HG02884 (cell line): ENCODE measurements at regions not wholly inside any gene's neighbourhood (a gene's known extent, or its start where the extent isn't known, plus 50 kb on each side); places are given as distances from the start of the nearest gene placed in this dataset.

Source experiments
- ATAC-seq: cut with Tn5 transposase; IDR thresholded peaks from one replicate; pipeline ENCODE4 v1.9.1; 2021; ENCODE audit warnings: mild to moderate bottlenecking, moderate library complexity; ENCODE audit not compliant: unreplicated experiment

DNA sequence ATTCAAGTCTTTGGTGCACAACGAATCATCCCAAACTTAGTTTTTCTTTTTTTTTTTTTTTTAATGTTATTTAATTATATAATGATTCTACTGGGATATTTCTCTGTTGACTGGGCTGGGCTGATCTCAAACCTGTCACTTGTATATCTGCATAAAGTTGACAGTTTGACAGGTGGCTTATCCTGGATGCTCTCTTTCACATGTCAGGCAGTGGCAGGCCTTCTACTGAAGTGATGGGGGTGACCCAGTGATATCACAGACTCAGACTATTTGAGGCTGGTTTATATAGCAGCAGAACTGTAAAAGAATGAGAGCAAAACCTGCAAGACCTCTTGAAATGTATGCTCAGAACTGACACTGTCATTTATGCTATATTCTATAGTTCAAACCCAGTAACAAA, 1813.5 kb upstream of the CDH6 start:
- no peak for ATAC-seq

DNA sequence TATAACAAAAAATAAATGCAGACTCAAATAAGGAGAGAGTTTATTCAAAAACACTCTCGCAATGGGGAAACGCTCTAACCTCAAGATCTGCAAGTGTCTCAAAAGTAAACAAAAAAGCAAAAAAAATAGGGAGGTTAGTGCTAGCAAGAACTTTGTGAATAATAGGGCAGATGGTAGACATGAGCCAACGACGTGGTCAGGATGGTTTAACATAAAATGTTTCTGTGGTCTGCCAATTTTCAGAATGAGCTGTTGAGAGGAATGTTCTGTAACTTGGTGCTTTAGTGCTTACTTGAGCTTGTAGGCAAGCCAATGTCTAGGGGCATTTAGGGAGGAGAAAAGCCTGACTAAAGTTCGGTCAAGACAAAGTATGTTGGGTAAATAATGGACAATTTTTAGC, 1813.9 kb upstream of the CDH6 start:
- ATAC-seq = no peak

DNA sequence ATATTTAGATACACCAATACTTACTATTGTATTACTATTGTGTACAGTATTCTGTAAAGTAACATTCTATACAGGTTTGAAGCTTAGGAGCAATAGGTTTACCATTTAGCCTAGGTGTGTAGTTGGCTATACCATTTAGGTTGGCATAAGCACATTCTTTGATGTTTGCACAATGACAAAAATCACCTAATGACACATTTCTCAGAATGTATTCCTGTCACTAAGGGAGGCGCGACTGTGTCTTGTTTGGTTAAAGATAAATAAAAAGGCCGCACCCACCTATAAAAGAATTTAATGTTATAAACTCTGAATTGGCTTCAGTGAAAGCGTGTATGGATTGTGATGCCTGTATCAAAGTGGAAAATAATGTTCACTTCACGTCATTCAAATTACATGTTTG, 1815.4 kb upstream of the CDH6 start:
- no peak for ATAC-seq

DNA sequence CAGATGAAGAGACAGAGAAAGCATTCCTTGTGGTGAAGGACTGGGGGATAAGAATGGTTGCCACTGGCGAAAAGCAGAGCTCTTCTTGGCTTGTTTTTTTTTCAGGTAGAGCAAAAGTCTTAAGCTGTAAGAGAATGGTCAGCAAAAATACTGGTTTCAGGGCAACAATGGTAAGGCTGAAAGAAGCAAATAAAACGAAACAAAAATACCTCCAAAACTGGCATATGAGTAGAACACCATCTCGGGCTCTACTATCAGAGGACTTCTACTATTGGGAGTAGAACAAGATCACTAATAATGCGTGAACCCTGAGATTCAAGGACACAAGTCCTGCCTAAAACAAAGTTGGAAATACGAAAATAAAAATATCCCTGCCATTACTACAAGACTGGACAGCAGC, 1823.2 kb upstream of the CDH6 start:
- ATAC-seq = no peak

DNA sequence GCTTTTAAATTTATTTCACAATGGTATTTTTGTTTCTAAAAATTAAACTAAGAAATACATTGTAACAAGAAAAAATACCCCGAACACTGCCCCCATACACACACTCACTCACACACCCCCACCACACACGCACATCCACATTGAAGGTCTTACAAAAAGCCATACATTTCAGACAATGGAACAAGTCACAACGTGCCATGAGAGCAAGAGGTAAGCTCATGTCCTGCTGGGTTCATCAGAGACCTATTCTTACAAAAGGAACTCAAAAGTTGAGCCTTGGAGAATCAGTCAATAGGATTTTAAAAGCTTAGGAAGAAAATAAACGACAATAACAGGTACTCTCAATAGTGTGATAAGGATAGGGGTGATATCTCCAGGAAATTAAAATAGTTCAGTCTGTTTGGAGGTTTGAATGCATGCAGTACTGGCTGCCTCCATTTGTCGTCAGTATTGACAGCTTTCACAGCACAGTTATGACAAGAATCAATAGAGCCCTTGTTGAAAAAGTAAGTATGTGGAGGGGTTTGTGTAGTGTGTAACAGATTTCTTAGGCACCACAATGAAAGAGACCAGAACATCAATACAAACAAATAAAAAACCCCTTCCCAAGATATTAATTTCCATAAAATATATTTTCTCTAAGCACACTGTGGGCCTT, 1826.2 kb upstream of the CDH6 start:
- no peak for ATAC-seq

DNA sequence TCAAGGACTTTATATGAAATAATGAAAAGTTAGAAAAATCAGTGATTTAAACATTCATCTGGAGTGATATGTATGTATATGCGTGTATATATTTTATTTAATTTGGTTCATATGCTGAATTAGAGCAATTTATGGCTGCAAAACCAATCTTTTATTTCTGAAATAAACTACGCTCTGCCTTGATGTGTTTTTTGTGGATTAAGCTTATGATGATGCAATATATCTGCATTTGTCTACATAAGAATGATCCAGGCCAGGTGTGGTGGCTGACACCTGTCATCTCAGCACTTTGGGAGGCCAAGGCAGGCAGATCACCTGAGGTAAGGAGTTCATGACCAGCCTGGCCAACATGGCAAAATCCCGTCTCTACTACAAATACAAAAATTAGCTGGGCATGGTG, 1842.3 kb upstream of the CDH6 start:
- no peak for ATAC-seq

DNA sequence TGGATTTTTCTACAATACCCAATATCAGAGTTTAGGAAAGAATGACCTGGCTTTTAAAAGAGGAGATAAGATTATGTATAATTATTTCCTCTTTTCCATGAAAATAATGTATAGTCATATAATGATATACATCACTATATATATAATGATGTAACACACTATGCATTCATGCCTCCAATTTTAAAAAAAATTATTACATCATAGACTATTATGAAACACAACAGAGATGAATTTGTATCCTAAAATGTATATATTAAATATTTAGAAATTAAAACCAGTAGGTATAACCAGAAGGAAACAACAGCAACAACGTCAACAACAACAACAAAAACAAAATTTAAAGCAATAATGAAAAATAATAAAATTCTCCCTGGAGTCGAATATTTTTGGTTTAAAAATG, 1856.5 kb upstream of the CDH6 start:
- ATAC-seq = no peak

DNA sequence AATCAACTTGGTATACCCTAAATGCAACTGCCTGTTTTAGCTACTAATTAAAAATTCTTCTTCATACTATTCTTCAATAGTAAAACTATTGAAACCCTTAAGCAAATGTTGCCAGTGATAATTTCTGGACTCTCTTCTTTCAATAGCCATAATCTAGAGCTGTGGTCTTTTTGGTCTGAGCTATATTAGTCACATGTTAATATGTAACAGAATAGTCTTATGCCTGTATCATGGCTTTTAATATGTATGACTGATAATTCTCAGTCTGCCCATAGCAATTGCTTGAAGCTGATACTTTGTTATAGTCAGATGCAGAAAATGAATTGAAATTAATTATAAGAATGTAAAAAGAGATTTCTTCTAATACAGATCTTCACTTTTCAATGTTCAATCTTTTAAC, 1871.9 kb upstream of the CDH6 start:
- ATAC-seq = no peak

DNA sequence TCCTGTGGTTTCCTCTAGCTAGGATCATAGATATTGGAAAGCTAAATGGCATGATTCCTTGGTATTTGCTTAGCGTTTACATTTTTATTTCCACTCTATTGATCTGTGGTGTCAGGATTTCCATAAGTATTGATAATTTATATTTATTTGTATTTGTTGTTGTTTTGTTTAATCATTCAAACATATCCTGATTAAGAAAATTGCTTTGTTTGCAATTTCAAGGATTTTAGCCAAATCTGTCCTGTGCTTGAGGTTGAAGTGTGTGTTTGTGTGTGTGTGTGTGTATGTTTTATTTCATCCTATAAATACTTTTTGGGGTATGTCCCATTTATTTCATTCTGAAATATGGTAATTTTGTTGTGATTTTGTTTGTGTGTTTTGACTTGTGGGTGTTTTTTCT, 1884.1 kb upstream of the CDH6 start:
- ATAC-seq = no peak

DNA sequence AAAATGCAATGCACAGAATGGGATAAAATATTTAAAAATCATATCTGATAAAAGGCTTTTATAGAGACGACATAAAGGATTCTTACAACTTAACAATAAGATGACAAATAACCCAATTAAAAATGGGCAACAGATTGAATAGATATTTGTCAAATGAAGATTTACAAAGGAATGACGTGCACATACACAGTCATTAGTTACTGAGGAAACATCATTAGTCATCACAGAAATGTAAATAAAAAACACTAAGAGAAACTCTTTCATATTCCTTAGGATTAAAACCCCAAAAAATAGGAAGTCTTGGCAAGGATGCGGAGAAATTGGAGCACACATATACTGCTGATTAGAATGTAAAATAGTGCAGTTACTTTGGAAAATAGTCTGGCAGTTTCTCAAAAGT, 1886.0 kb upstream of the CDH6 start:
- ATAC-seq = no peak

DNA sequence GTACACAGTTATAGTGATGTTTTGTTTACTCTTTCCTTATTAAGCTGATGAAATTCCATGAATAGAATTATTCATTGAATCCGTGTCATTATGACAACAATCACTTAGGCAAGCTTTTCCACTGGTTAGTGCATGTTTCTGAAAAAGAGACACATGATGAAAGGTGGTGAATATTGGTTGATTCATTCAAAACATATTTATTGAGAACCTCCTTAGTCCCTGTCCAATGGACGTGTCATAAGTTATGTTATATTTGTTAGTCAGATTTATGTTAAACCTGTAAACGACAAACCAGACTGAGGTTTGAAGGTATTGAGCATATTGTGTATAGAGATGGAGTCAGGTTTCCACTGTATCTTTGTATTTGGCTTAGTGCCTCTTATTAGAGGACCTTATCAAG, 1888.9 kb upstream of the CDH6 start:
- no peak for ATAC-seq

DNA sequence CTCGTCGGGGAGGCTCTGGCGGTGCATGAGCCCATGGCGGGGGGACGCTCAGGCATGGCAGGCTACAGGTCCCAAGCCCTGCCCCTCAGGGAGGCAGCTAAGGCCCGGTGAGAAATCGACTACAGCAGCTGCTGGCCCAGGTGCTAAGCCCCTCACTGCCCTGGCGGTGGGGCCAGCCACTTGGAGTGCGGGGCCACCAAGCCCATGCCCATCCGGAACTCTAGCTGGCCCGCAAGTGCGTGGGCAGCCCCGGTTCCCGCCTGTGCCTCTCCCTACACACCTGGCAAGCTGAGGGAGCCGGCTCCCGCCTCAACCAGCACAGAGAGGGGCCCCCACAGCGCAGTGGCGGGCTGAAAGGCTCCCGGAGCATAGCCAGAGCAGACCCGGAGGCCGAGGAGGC, 1896.9 kb upstream of the CDH6 start:
- ATAC-seq = no peak

DNA sequence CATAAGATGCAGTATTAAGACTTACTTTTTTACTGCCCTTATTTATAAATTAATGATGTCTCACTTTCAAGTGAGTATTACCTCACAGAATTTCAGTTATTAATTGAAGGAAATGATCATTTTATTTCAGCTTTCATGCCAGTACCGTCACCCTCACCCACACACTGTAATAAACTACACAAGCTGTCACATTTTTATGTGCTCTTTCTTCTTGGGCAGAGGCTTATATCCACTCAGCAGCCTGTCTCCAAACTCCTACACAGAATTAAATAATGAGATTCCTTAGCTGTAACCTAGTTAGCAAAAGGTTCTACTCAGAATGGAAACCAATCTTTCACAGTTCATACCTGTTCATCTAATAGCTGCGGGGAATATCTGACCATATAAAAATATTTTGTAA, 1915.8 kb upstream of the CDH6 start:
- no peak for ATAC-seq

DNA sequence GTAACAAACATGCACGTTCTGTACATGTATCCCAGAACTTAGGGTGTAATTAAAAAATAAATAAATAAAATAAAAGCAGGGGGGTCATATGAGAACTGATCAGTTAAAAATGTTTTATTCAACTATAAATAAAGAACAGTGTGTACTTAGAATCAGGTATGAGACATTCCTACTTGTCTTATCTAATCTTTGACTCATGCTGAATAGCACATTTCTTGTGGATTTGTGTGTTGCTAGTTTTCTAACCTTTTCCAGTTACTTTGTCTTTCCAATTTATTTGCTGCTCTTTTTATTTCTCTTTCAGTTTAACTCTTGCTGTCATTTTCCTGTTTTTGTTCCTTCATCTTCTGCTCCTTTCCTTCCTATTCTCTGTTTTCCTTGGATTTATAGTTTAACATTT, 1917.1 kb upstream of the CDH6 start:
- no peak for ATAC-seq

DNA sequence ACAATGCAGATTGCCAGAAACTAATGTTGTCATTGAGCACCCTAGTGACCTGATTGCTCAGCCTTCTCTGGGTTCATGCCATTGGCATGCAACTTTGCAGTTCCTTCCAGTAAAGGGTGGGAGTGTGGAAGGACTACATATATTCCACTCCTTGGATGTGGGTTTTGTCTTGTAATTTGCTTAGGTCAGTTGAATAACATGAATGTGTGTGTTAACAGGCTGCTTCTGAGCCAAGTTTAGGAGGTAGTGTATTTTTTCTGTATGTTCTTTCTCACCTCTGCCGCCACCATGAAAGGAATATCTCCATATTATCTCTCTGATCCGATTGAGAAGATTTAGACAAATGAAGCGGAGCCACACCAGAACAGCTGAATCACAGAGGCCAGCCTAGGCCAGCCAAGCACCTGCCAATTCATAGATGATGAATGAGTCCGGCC, 1929.6 kb upstream of the CDH6 start:
- ATAC-seq = no peak

DNA sequence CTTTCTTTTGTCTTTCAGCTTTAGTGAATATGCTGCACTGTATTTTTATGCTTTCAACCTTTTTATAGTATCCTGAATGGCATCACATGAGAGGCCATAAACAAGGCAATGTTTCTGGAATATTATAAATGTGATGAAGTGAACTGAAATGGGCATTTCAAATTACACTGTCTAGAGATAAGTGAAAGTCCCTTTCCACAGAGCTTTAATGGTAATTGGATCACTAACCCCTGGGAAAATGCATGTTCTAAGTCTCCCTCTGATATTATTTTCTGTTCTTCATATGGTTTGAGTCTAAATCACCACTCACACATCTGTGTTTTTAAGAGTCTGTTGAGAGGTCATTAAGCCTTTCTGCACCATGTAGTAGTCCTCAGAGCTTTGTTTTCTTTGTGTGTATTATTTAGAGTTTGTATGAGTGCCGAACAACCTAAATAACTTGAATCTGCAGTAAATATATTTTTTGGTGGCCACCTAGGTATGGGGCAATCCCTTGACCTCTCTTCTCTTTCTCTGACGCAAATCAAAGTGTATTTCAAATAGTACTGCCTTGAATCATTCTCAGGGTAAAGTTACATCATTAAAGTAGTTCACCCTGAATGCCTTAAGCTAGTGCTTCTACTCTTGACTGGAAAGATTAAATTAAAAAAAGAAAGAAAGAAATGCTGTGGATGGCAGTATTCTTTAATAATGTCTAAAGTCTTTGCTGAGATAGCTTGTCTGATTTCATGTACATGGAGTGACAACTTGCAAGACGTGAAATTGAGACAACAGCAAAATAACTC, 1931.0 kb upstream of the CDH6 start:
- ATAC-seq = no peak

DNA sequence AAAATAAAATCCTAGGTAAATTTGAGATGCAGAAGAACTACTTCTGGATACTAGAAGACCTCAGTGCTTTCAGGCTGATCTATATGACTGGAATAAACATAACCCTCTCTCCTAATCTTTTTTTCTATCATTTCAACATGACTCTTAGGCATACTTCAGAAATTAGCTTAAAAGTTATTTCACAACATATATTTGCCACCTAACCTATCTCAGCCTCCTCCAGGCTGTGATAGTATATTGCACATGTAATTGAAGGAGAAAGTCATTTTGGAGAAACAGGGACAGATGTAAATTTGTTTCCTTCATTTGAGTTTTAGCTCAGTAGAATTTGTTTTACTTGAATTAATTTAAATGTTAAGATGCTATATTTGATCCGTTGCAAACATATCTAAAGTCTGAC, 1932.3 kb upstream of the CDH6 start:
- no peak for ATAC-seq

DNA sequence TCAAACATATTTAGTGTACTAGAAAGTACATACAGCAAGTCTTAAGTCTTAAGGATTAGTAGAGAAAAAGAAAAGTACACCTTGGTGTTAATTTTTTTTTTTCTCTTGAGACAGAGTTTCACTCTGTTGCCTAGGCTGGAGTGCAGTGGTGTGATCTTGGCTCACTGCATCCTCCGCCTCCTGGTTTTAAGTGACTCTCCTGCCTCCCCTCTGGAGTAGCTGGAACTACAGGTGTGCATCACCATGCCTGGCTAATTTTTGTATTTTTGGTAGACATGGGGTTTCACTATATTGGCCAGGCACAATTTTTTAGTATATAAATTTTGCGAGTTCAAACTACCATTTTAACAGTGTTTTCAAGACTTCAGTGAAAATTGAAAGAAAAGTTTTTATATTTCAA, 1941.1 kb upstream of the CDH6 start:
- no peak for ATAC-seq

DNA sequence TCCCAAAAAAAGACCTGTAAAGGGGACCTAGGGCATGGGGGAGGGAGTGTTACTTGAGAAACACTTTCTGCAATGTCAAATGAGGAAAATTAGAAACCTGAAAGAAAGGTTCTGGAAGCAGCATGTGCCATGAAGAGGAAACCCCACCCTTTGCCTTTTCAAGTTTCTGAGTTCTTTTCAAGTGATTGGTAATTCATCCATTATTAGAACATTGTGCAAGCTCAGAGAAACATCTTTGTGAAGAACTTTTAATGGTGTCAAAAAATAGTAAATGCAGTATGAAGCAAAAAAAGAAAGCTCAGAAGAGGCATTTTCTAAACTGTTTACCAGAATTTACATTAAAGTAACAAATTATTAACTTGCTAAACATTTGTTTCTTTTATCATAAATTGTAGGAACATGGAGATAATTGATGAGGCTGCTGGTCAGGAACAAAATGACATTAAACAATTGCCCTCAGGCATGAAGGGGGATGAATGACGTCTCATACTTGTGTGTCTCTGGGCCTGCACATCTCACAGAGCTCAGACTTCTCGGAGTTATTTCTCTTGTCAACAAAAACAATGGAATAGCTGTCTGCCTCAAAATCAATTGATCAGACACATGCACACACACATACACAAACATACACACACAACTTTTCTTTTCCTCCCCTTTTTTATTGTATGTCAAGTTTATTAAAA, 1946.0 kb upstream of the CDH6 start:
- ATAC-seq = no peak

DNA sequence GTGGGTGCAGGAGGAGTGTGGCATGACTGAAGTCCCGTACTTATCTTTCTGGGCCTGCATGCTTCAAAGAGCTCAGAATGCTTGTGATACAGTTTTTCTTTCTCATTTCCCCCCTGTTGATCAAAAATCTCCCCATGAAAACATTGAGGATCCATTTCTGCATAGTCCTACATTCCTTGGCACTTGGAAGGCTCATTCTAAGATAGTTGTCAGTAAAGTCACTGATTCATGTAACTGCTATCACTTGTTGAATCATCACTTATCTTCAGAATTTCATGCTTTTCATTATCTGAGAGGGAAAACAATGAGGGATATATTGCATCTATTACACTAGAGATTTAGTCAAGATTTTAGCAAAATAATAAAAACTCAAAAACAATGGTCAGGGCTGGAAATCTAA, 1953.1 kb upstream of the CDH6 start:
- no peak for ATAC-seq

DNA sequence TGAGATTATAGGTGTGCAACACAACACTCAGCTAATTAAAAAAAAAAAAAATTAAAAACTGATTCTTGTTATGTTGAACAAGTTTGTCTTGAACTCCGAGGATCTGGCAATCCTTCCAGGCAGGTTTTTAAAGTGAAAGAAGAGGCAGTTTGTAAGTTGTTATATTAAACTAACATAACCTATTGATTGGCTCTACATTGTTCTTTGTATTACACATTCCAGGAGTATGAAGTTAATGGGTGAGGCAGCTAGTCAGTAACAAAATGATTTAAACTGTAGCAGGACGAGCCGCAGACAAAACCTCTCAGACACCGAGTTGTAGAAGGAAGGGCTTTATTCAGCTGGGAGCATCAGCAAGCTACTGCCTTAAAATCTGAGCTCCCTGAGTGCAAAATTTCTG, 1953.9 kb upstream of the CDH6 start:
- no peak for ATAC-seq

DNA sequence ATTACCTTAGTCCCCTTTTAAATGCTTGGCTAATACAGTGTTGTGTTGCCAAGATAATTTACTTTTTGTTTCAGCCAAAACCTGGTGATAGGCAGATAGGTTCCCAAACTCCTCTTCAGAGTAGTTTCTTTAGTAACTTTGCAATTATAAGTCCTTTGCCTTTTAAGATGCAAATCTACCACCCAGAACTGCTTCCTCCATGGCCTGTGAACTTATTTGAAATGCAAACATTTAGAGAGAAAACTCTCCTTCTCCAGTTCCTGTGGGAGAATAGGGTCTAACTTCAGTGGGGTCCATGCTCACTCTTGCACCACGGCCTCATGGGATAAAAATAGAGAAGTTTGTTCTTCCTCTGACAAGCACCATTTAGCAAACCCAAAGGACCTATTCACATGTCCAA, 1955.4 kb upstream of the CDH6 start:
- ATAC-seq = no peak
